Transverse colon (tissue), 4 donors: ENCODE measurements at regions not wholly inside any gene's neighbourhood (a gene's known extent, or its start where the extent isn't known, plus 50 kb on each side); places are given as distances from the start of the nearest gene placed in this dataset.

Source experiments
- DNase-seq: peaks from one replicate; pipeline ENCODE4 v3.0.0-alpha.2; 2019
- H3K27ac ChIP-seq, 4 donors: fragments of 200-600 bp; sonication (generic); 2 replicates each; pipeline ENCODE4 v1.5.1; 2016 to 2018; ENCODE audit warnings: inconsistent platforms in 4 of 4
- H3K27me3 ChIP-seq: fragments of 200-600 bp; sonication (generic); 2 replicates; pipeline ENCODE4 v1.5.1; 2017; ENCODE audit warnings: inconsistent platforms
- H3K36me3 ChIP-seq, 4 donors: fragments of 200-600 bp; sonication (generic); 2 replicates each; pipeline ENCODE4 v1.5.1; 2017 to 2019; ENCODE audit warnings: inconsistent platforms in 4 of 4
- H3K4me1 ChIP-seq, 4 donors: fragments of 200-600 bp; sonication (generic); 2 replicates each; pipeline ENCODE4 v1.5.1; 2017 to 2020; ENCODE audit warnings: inconsistent platforms in 4 of 4
- H3K4me3 ChIP-seq, 4 donors: fragments of 200-600 bp; sonication (generic); 1 replicate in 1 of 4; 2 replicates in 3 of 4; pipeline versions ENCODE4 v1.5.1 to v1.6.1; 2017 to 2019; ENCODE audit warnings: inconsistent platforms in 4 of 4
- H3K9me3 ChIP-seq, 2 donors: fragments of 200-600 bp; sonication (generic); 2 replicates each; pipeline ENCODE4 v1.5.1; 2017 to 2019; ENCODE audit warnings: inconsistent platforms in 2 of 2
- EP300 ChIP-seq: sonication (generic); formaldehyde crosslinking; IDR thresholded peaks from one replicate; pipeline ENCODE4 v1.6.1; 2017; ENCODE audit warnings: antibody characterized with exemption, low read depth
- POLR2A ChIP-seq: fragments of 450-650 bp; IDR thresholded peaks from one replicate; pipeline ENCODE4 v1.6.1; 2016; ENCODE audit warnings: antibody characterized with exemption, mild to moderate bottlenecking, moderate library complexity
- POLR2AphosphoS5 ChIP-seq, 3 donors: sonication (generic); formaldehyde crosslinking; IDR thresholded peaks; one replicate each; pipeline ENCODE4 v1.6.1; 2016; ENCODE audit warnings: antibody characterized with exemption in 3 of 3
- WGBS, 2 donors: methylation state at CpG; one replicate each; pipeline ENCODE4 v1.1.5; 2018; ENCODE audit warnings: low coverage in 1 of 2; 5-methylcytosine and 5-hydroxymethylcytosine counted together
- in situ Hi-C, 4 donors: fragments of 200-750 bp; cut with MboI; loops; one replicate each; pipeline versions ENCODE4 v1.15.0 to v1.15.1; 2017; ENCODE audit warnings: low sequenced_read_pairs in 3 of 4, low pct_ligation_motif_present in 1 of 4, low pct_unique_long_range_greater_than_20kb in 1 of 4
- intact Hi-C: fragments of 100-400 bp; cut with DNase I; formaldehyde crosslinking; loops from one replicate; pipeline ENCODE4 v1.15.1; 2023; ENCODE audit warnings: low total_unique reads
- TF ChIP-seq, protein P1 (sequence below), 5 experiments: fragments of 200-600 bp in 3 of 5; fragments of 450-650 bp in 2 of 5; sonication (generic) in 3 of 5; IDR thresholded peaks; 1 replicate in 2 of 5; 2 replicates in 3 of 5; pipeline ENCODE4 v1.5.1; 2016 to 2017; ENCODE audit warnings: antibody characterized with exemption in 5 of 5, inconsistent platforms in 3 of 5, mild to moderate bottlenecking in 2 of 5, moderate library complexity in 1 of 5

DNA sequence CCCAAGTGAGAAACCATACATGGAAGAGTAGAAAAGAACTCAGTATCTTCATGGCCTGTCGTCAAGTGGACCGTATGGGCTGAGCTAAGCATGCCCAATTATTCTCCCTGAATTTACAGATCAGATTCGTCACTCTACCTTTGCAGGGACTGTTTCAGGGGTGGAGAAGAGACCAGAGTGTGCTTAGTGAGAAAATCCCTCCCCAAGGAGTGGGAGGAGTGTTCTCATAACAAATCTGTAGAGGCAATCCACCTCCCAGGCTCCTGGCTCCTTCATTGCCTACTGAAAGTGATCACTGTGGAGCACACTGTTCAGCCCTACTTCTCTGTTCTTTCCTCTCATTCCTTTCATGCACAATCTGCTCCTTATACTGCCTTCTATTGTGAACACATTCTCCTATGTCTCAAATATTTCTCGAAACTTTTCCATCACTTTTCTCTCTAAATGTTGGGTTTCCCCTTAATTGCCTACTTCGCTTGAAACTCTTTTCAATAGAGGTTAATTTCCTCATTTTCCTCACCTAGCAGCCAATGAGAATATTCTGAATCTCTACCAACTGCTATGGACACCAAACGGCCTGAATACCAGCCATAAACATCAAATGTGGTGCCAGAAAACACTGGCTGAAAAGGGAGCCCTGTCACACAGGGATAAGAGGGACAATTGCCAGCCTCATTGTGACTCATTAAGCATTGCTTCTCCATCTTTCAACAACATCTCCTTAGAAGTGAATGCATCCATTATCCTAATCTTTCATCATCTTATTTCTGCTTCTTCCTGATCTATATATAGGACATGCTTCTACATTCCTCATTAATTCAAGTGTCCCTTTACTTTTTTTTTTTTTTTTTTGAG lies 398.3 kb downstream of the UTRN start:
- in situ Hi-C loops: no loop called here
- H3K4me1 ChIP-seq: peaks cover 0 to 15% (median 0%) of the 10 kb centered on the region in 4 donors
- intact Hi-C loops: no loop called here
- no peak overlapping the region for H3K4me3 ChIP-seq
- H3K9me3 ChIP-seq: peaks cover 6 to 12% of the 10 kb centered on the region in 2 donors
- H3K36me3 ChIP-seq: no peaks in the 10 kb centered on the region
- 73 to 78% methylated on average over 4 to 6 of the region's 6 CpGs for WGBS, 2 donors
- H3K27ac ChIP-seq: no peak overlapping the region
- no peaks in the 10 kb centered on the region for H3K27me3 ChIP-seq
- TF ChIP-seq EP300 (no peak), POLR2A (no peak), POLR2AphosphoS5 (IDR thresholded peaks at IDR 0.05) (no peak)
- TF ChIP-seq, protein P1, sequence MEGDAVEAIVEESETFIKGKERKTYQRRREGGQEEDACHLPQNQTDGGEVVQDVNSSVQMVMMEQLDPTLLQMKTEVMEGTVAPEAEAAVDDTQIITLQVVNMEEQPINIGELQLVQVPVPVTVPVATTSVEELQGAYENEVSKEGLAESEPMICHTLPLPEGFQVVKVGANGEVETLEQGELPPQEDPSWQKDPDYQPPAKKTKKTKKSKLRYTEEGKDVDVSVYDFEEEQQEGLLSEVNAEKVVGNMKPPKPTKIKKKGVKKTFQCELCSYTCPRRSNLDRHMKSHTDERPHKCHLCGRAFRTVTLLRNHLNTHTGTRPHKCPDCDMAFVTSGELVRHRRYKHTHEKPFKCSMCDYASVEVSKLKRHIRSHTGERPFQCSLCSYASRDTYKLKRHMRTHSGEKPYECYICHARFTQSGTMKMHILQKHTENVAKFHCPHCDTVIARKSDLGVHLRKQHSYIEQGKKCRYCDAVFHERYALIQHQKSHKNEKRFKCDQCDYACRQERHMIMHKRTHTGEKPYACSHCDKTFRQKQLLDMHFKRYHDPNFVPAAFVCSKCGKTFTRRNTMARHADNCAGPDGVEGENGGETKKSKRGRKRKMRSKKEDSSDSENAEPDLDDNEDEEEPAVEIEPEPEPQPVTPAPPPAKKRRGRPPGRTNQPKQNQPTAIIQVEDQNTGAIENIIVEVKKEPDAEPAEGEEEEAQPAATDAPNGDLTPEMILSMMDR (IDR thresholded peaks at IDR 0.05): no peak
- DNase-seq: no peak

DNA sequence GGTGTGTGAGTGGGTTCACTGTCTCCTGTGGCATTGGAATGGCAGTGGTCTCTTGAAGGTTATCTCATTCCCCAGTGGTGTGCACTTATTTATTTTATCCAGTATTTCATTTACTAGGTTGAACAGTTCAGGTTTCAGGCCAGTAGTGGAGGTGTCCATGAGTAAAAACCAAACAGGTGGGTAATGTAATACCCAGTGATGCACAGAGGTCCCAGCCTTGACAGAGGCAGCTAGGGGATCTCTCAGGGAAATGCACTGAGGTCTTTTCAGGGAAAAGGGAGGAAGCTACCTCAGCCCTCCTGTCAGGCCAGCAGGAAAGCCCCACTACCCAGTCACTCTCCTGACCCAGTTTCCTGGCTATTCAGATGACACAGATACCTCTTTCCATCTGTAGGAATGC lies 403.6 kb downstream of the UTRN start:
- TF ChIP-seq EP300 (no peak), POLR2AphosphoS5 (IDR thresholded peaks at IDR 0.05) (no peak), POLR2A (no peak)
- TF ChIP-seq, protein P1 (IDR thresholded peaks at IDR 0.05): no peak
- DNase-seq: no peak
- H3K27ac ChIP-seq: no peak overlapping the region
- no peak overlapping the region for H3K4me3 ChIP-seq
- intact Hi-C loops: loop anchor here (2.0 kb wide), 1 partner anchor 78 kb away; no protein-coding TSS in a partner anchor
- H3K36me3 ChIP-seq: no peaks in the 10 kb centered on the region
- in situ Hi-C loops: no loop called here
- peaks cover 12 to 16% of the 10 kb centered on the region in 2 donors for H3K9me3 ChIP-seq
- no peaks in the 10 kb centered on the region for H3K4me1 ChIP-seq
- no peaks in the 10 kb centered on the region for H3K27me3 ChIP-seq

DNA sequence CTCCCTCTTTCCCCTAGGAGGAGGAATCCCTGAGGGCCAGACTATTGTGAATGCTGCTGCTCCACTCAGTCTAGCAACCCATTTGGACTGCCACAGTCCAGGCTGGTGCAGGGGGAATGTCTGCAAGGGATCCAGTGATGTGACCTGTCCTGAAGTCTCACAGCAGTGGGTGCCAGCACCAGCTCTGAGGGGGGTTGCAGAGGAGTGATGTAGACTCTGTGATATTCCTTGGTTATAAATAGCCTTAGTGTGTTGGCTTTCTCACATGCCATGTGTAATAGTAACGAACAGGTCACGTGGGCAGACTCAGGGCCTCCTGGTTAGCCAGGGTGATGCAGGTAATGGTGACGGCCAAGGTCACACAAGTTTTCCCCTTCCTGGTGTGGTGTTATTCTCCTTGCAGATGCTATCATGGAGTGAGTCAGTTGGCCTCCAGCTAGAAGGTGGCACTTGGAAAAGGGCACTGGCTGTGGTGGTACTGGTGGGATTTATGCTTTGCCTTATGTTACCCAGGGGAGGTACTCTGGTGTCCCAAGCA lies 404.4 kb downstream of the UTRN start:
- no peak for DNase-seq
- no peaks in the 10 kb centered on the region for H3K4me1 ChIP-seq
- TF ChIP-seq POLR2A (no peak), POLR2AphosphoS5 (IDR thresholded peaks at IDR 0.05) (no peak), EP300 (no peak)
- TF ChIP-seq, protein P1 (IDR thresholded peaks at IDR 0.05): no peak
- peaks cover 12 to 16% of the 10 kb centered on the region in 2 donors for H3K9me3 ChIP-seq
- WGBS, 2 donors: 92% methylated on average over 3 of the region's 3 CpGs; no CpG with 5 or more reads in 1 of the 2 donors
- H3K4me3 ChIP-seq: no peak overlapping the region
- in situ Hi-C loops: no loop called here
- H3K27ac ChIP-seq: no peak overlapping the region
- intact Hi-C loops: loop anchor here (2.0 kb wide), 1 partner anchor 77 kb away; no protein-coding TSS in a partner anchor
- H3K36me3 ChIP-seq: no peaks in the 10 kb centered on the region
- no peaks in the 10 kb centered on the region for H3K27me3 ChIP-seq

- Histone ChIP-seq H3K4me1 (no peaks in the 10 kb centered on the region), H3K36me3 (no peaks in the 10 kb centered on the region), H3K4me3 (no peak overlapping the region), H3K27ac (no peak overlapping the region), H3K27me3 (no peaks in the 10 kb centered on the region), H3K9me3 (peaks cover 12 to 16% of the 10 kb centered on the region in 2 donors)
- intact Hi-C loops (no loop called here), in situ Hi-C loops (no loop called here)
- TF ChIP-seq POLR2A: no peak
- TF ChIP-seq POLR2AphosphoS5 (IDR thresholded peaks at IDR 0.05): no peak
- TF ChIP-seq, protein P1 (IDR thresholded peaks at IDR 0.05): no peak
- TF ChIP-seq EP300: no peak
- DNase-seq: no peak
- WGBS, 2 donors: 100% methylated on average over 1 of the region's 1 CpG; no CpG with 5 or more reads in 1 of the 2 donors
Measured at GRCh38 chr6:144690133-144690532, 405.0 kb downstream of the UTRN start.
